IPS DF 6.9 (cell line): ENCODE measurements at regions not wholly inside any gene's neighbourhood (a gene's known extent, or its start where the extent isn't known, plus 50 kb on each side); places are given as distances from the start of the nearest gene placed in this dataset.

ENCODE experiments used
- DNase-seq: peaks from one replicate; pipeline ENCODE4 v3.0.0-alpha.2; 2013; ENCODE audit warnings: low read depth, low spot score
- H3K27ac ChIP-seq: one replicate; pipeline ENCODE4 v1.5.1; 2013; ENCODE audit warnings: low read length, control low read depth
- H3K27me3 ChIP-seq: 2 replicates; pipeline ENCODE4 v1.6.1; 2013; ENCODE audit warnings: mild to moderate bottlenecking, low read length; ENCODE audit not compliant: control insufficient read depth, insufficient read depth
- H3K36me3 ChIP-seq: 2 replicates; pipeline ENCODE4 v1.6.1; 2013; ENCODE audit warnings: low read length; ENCODE audit not compliant: control insufficient read depth, insufficient read depth
- H3K4me1 ChIP-seq: 2 replicates; pipeline ENCODE4 v1.6.1; 2013; ENCODE audit warnings: low read length; ENCODE audit not compliant: control insufficient read depth, insufficient read depth
- H3K4me3 ChIP-seq: 2 replicates; pipeline ENCODE4 v1.5.1; 2013; ENCODE audit warnings: mild to moderate bottlenecking, low read length
- H3K9me3 ChIP-seq: 2 replicates; pipeline ENCODE4 v1.6.1; 2013; ENCODE audit warnings: low read length, inconsistent platforms; ENCODE audit not compliant: control insufficient read depth, insufficient read depth
- WGBS: extraction: QIAGEN DNeasy Blood & Tissue Kit; methylation state at CpG from one replicate; pipeline ENCODE4 v1.1.7; 2013; ENCODE audit warnings: mixed read lengths, missing lambda C conversion rate; ENCODE audit not compliant: insufficient read length, insufficient coverage; 5-methylcytosine and 5-hydroxymethylcytosine counted together

DNA sequence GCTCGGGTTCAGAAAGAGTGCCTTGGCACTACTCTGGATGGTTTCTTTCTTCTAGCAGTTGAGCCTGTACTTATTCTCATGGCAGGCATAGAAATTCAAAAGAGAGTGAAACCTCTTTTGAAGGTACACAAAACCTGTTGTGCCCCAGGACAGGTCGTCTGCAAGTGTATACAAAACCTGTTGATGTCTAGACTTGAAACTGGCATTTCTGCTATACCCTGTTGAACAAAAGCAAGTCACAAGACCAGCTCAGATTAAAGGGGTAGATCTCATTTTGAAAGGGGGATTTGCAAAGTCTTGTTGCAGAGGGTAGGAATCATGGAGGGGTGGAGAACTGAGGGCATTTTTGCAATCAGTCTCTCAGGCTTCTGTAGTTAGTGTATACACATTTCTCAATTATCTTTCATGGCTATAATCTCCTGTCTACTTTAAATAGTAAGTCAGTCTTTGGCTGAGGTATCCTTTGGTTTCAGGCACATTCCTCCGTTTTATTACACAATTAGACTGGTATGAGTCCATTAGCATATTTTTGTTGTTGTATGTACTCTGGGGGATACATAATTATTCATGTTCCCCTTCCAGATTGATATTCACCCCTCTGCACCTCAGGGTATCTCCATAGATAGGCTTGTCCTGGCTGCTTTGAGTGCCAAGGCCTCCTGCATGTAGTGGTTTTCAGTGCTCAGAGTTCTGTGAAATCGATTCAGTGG is 251.4 kb downstream of the DTHD1 start:
- no CpG with 5 or more reads among the region's 4 CpGs for WGBS
- no peak for DNase-seq
- Histone ChIP-seq H3K36me3 (no peaks in the 10 kb centered on the region), H3K27ac (no peak overlapping the region), H3K27me3 (no peaks in the 10 kb centered on the region), H3K4me3 (no peak overlapping the region), H3K9me3 (peaks cover 1% of the 10 kb centered on the region; the same call in 1 of the 2 replicates), H3K4me1 (no peaks in the 10 kb centered on the region)

DNA sequence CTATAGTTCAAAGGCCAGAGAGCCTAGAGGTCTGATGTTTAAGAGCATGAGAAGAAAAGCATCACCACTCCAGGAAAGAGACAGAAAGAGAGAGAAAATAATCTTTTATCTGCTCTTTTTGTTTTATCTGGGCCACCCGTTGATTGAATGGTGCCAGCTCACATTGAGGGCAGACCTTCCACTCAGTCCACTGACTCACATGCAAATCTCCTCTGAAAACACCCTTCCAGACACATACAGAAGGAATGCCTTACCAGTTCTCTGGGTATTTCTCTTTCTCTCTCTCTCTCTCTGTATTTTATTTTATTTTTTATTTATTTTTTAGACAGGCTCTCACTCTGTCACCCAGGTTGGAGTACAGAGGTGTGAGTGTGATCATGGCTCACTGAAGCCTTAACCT is 252.5 kb downstream of the DTHD1 start:
- no peak overlapping the region for H3K27ac ChIP-seq
- WGBS: no CpG with 5 or more reads among the region's 1 CpG
- no peaks in the 10 kb centered on the region for H3K4me1 ChIP-seq
- H3K36me3 ChIP-seq: no peaks in the 10 kb centered on the region
- no peak overlapping the region for H3K4me3 ChIP-seq
- peaks cover 1% of the 10 kb centered on the region; the same call in 1 of the 2 replicates for H3K9me3 ChIP-seq
- DNase-seq: no peak
- H3K27me3 ChIP-seq: no peaks in the 10 kb centered on the region

DNA sequence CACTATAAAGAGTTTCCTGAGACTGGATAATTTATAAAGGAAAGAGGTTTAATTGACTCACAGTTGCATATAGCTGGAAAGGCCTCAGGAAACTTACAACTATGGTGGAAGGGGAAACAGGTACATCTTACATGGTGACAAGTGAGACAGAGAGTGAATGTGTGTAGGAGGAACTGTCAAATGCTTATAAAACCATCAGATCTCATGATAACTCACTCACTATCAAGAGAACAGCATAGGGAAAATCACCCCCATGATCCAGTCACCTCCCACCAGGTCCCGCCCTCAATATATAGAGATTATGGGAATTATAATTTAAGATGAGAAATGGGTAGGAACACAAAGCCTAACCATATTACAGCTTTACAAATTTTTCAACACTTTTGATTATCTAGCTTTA is 266.0 kb downstream of the DTHD1 start:
- no peaks in the 10 kb centered on the region for H3K9me3 ChIP-seq
- H3K4me3 ChIP-seq: no peak overlapping the region
- WGBS: no CpG with 5 or more reads among the region's 1 CpG
- H3K36me3 ChIP-seq: no peaks in the 10 kb centered on the region
- H3K27me3 ChIP-seq: no peaks in the 10 kb centered on the region
- no peak overlapping the region for H3K27ac ChIP-seq
- no peaks in the 10 kb centered on the region; the same call in 1 of the 2 replicates for H3K4me1 ChIP-seq
- DNase-seq: no peak

DNA sequence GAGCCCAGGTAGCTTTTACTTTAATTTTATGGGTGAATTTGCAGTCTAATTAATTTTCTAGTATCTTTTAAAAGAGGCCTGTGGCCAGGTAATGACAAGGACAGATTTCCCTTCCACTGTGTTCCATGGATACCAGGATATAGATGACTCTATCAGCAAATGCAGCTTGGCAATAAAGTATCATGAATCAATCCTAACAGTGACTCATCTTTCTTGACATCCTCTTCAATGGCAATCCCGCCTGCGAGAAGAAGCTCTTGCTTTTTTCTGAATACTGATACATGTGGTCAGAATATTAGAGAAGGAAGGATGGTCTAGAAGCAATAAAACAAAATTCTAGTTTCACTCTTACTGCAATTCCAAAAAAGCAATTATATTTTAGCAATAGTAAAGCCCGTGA is 267.8 kb downstream of the DTHD1 start:
- DNase-seq: no peak
- Histone ChIP-seq H3K27ac (no peak overlapping the region), H3K4me3 (no peak overlapping the region), H3K27me3 (no peaks in the 10 kb centered on the region), H3K4me1 (no peaks in the 10 kb centered on the region; the same call in 1 of the 2 replicates), H3K36me3 (no peaks in the 10 kb centered on the region), H3K9me3 (no peaks in the 10 kb centered on the region)
- 100% methylated on average over 1 of the region's 3 CpGs for WGBS

DNA sequence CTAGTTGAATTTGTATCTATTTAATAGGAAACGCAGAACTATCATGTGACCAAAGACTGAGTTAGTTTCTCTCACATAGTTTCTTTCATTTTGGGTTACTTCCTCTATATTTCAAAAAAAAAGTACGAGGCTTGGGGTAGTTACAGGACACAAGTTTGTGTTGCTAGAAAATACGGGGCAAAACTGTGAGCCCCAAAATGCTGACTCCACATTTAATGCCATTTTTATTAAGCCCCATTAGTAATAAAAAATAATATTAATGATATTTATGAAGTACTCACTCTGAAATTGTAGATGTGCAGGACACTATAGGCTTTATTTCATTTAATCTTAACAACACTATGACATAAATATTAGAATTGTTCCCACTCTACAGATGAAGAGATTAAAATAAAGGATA is 268.6 kb downstream of the DTHD1 start:
- no peak for DNase-seq
- Histone ChIP-seq H3K27ac (no peak overlapping the region), H3K9me3 (no peaks in the 10 kb centered on the region), H3K4me3 (no peak overlapping the region), H3K4me1 (no peaks in the 10 kb centered on the region; the same call in 1 of the 2 replicates), H3K36me3 (no peaks in the 10 kb centered on the region), H3K27me3 (no peaks in the 10 kb centered on the region)
- no CpG with 5 or more reads among the region's 3 CpGs for WGBS

DNA sequence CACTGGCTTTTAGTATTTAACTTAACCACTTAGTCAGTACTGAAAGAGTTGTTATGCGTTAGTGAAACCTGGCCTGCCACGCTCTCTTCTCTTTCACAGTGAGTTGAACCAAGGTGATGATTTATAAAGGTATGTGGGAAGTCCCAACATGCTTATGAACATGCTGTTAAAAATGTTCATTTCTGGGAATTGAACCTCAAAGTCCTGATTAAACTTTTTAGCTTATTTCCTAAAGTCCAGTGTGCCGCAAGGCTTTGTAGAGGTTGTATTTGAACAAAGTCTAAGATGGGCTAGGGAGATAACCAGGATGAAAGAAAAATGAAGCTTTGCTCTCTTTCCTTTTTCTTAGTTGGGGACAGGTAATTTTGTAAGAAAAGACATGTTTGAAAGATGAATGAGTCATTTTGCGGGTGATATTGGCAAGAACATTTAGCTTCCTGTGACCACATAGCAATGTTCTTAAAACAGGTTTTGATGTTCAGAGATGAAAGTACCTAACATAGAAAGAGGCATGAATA is 270.3 kb downstream of the DTHD1 start:
- DNase-seq: no peak
- Histone ChIP-seq H3K4me1 (no peaks in the 10 kb centered on the region; the same call in 1 of the 2 replicates), H3K27ac (no peak overlapping the region), H3K4me3 (no peak overlapping the region), H3K27me3 (no peaks in the 10 kb centered on the region), H3K36me3 (no peaks in the 10 kb centered on the region), H3K9me3 (no peaks in the 10 kb centered on the region)
- no CpG with 5 or more reads among the region's 4 CpGs for WGBS

DNA sequence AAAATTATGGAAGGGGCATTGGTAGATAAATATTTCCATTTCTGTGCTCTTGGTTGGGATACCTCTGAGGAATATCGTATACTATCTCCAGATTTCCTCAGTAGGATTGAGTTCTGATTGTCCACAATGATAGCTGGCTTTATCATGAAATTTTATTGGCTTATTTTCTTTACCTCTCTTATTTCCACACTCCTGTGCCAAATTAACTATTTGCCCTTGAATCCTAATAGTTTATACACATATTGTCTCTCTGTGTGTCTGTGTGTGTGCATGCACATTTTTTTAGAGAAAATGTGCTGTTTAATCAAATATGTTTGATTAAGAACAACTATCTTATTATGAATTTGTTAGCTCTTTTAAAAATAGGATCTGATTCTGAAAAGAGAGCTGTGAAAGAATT is 271.6 kb downstream of the DTHD1 start:
- no peaks in the 10 kb centered on the region for H3K9me3 ChIP-seq
- no peak for DNase-seq
- no peaks in the 10 kb centered on the region; the same call in 1 of the 2 replicates for H3K4me1 ChIP-seq
- no CpG with 5 or more reads among the region's 1 CpG for WGBS
- no peak overlapping the region for H3K27ac ChIP-seq
- H3K27me3 ChIP-seq: no peaks in the 10 kb centered on the region
- H3K36me3 ChIP-seq: no peaks in the 10 kb centered on the region
- no peak overlapping the region for H3K4me3 ChIP-seq

DNA sequence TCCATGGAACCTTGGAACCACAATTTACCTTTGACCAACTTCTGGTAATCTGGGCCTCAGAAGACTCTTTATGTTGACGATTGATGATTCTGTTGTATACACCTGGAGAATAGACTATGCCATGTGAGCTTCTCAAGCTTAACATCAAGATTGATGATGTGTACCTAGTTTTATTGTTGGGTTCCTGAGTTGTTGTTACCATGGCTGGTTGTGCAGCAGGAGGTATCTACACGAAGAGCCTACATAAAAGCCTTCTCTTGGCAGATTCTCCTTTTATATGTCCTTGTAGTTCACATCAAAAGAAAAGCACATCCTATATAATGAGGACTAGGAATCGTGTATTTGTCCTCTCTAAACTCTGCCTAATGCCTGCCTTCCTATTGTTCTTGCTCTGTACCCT is 272.0 kb downstream of the DTHD1 start:
- H3K27me3 ChIP-seq: no peaks in the 10 kb centered on the region
- no peak overlapping the region for H3K4me3 ChIP-seq
- no peak for DNase-seq
- WGBS: no CpG with 5 or more reads among the region's 3 CpGs
- H3K9me3 ChIP-seq: no peaks in the 10 kb centered on the region
- H3K27ac ChIP-seq: no peak overlapping the region
- no peaks in the 10 kb centered on the region for H3K36me3 ChIP-seq
- H3K4me1 ChIP-seq: no peaks in the 10 kb centered on the region; the same call in 1 of the 2 replicates

DNA sequence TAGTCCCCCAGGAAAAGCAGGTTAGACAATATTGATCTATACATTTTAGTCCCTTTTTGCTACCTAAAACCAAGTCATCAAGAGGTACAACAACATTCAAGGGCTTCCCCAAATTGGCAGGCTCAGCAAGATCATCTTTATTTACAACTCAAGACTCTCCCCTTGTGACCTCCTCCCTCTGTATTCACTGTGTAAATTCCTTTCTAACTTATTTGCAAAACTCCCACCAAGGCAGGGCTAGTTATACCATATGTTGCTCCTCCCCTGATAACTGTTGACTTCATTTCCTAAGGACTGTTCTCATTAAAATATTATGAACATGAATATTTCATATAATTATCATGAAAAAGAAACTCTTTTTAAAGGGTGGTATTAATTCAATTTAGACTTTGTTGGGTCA is 275.6 kb downstream of the DTHD1 start:
- no peaks in the 10 kb centered on the region for H3K4me1 ChIP-seq
- no peaks in the 10 kb centered on the region for H3K9me3 ChIP-seq
- H3K4me3 ChIP-seq: no peak overlapping the region
- no peaks in the 10 kb centered on the region for H3K36me3 ChIP-seq
- DNase-seq: no peak
- no peaks in the 10 kb centered on the region for H3K27me3 ChIP-seq
- no peak overlapping the region for H3K27ac ChIP-seq

DNA sequence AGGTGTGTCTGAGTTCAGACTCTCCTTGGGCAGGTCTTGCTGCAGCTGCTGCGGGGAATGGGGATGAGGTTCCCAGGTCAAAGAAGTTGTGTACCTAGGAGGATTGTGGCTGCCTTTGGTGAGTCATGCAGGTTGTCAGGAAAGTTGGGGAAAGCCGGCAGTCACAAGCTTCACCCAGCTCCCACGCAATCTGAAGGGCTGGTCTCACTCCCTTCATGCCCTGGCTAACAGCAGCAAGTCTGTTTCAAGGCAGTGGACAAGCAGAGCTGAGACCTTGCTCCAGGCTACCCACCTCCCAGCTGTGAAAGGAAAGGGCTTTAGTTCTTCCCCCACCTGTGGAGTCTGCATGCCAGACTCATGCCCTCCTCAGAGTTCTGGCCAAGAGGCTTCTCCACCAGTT is 287.2 kb downstream of the DTHD1 start:
- H3K9me3 ChIP-seq: no peaks in the 10 kb centered on the region
- H3K4me3 ChIP-seq: no peak overlapping the region
- no peak for DNase-seq
- no peak overlapping the region for H3K27ac ChIP-seq
- H3K36me3 ChIP-seq: no peaks in the 10 kb centered on the region
- no peaks in the 10 kb centered on the region for H3K27me3 ChIP-seq
- no peaks in the 10 kb centered on the region for H3K4me1 ChIP-seq
- no CpG with 5 or more reads among the region's 3 CpGs for WGBS

DNA sequence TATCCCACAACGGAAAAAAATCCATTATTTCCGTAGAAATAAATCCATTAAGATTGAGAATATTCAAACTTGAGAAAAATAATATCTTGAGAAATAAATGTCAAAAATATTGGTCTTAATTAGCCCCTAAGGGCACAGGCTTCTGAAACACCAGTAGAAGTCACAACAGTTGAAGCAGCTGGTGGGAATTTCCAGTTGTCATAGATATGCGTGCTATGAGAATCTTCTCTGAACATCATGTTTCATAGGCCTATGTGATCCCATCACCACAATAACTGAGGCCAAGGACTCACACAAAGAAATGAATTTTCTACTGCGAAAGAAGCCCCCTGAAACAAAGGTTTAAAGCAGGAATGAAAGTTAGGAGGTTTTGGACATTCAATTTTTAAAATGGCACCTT is 292.0 kb downstream of the DTHD1 start:
- no peaks in the 10 kb centered on the region for H3K9me3 ChIP-seq
- H3K27me3 ChIP-seq: no peaks in the 10 kb centered on the region
- H3K4me1 ChIP-seq: no peaks in the 10 kb centered on the region
- WGBS: no CpG with 5 or more reads among the region's 4 CpGs
- DNase-seq: no peak
- H3K27ac ChIP-seq: no peak overlapping the region
- no peaks in the 10 kb centered on the region for H3K36me3 ChIP-seq
- H3K4me3 ChIP-seq: no peak overlapping the region
